ENCODE measurements at regions not wholly inside any gene's neighbourhood (a gene's known extent, or its start where the extent isn't known, plus 50 kb on each side); places are given as distances from the start of the nearest gene placed in this dataset.

- Histone ChIP-seq H3K27me3 (ENCODE audit: insufficient read depth) (peaks cover 59% of the 10 kb centered on the region), H3K79me2 (replicated peaks; ENCODE audit: insufficient read depth) (no peaks in the 10 kb centered on the region), H3F3A (replicated peaks; ENCODE audit: low read depth) (no peaks in the 10 kb centered on the region), H3K4me1 (ENCODE audit: insufficient read depth) (no peaks in the 10 kb centered on the region; the same call in 1 of the 2 replicates), H3K27ac (ENCODE audit: low read depth) (no peak overlapping the region), H3K4me2 (no peak overlapping the region), H3K36me3 (ENCODE audit: insufficient read depth) (no peaks in the 10 kb centered on the region), H3K4me3 (no peak overlapping the region), H2AFZ (no peak overlapping the region), H3K9me2 (ENCODE audit: insufficient read depth) (no peaks in the 10 kb centered on the region), H4K20me1 (replicated peaks; ENCODE audit: insufficient read depth) (no peaks in the 10 kb centered on the region)
- DNase-seq (ENCODE audit: low spot score): no peak
- H3K27me3 Mint-ChIP-seq (ENCODE audit: insufficient read depth, low read depth, poor library complexity): peaks cover 44% of the 10 kb centered on the region
- H3K9me3 Mint-ChIP-seq: no peaks in the 10 kb centered on the region
- H3K4me1 Mint-ChIP-seq: peaks cover 2% of the 10 kb centered on the region; the same call in 2 of the 3 replicates
- no peak for ATAC-seq
- no peak for TF ChIP-seq POLR2AphosphoS5 (IDR thresholded peaks at IDR 0.05; ENCODE audit: low read depth)
- no peak for TF ChIP-seq REST (IDR thresholded peaks at IDR 0.05; ENCODE audit: unreplicated experiment)
- no peak for TF ChIP-seq CREB1 (CRISPR knock-in tag; IDR thresholded peaks at IDR 0.05; ENCODE audit: low read depth)
- no peak for TF ChIP-seq CTCF (conservative IDR thresholded peaks at IDR 0.05; ENCODE audit: low read depth in 2 of 2)
- no peak for TF ChIP-seq ETS1 (IDR thresholded peaks at IDR 0.05)
- TF ChIP-seq ZNF114 (CRISPR knock-in tag; IDR thresholded peaks at IDR 0.05): no peak
- TF ChIP-seq NANOG (IDR thresholded peaks at IDR 0.05; ENCODE audit: borderline replicate concordance): no peak
- no peak for TF ChIP-seq JUNB (IDR thresholded peaks at IDR 0.05; ENCODE audit: unreplicated experiment)
- TF ChIP-seq ZNF331 (CRISPR knock-in tag; IDR thresholded peaks at IDR 0.05; ENCODE audit: low read depth): no peak
- TF ChIP-seq EZH2phosphoT487 (IDR thresholded peaks at IDR 0.05; ENCODE audit: unreplicated experiment): no peak
- H3K36me3 Mint-ChIP-seq (ENCODE audit: low read depth): no peaks in the 10 kb centered on the region
- H3K4me3 Mint-ChIP-seq: no peak overlapping the region
- H3K27ac Mint-ChIP-seq: no peak overlapping the region
Measured at GRCh38 chr3:59436164-59436958, 386.5 kb upstream of the CFAP20DC start.
